Chondrocyte (in vitro differentiated cells): ENCODE measurements at regions not wholly inside any gene's neighbourhood (a gene's known extent, or its start where the extent isn't known, plus 50 kb on each side); places are given as distances from the start of the nearest gene placed in this dataset.

Experiments used
- DNase-seq: peaks from one replicate; pipeline ENCODE4 v3.0.0; 2021; ENCODE audit warnings: mixed read lengths, low spot score
- H3K27ac Mint-ChIP-seq: one replicate; pipeline ENCODE4 v1.8.0; 2021; ENCODE audit warnings: mild to moderate bottlenecking, moderate library complexity, mixed read lengths; ENCODE audit not compliant: unreplicated experiment
- H3K27me3 Mint-ChIP-seq: 2 replicates; pipeline ENCODE4 v1.8.0; 2021; ENCODE audit warnings: low read depth, mixed read lengths
- H3K36me3 Mint-ChIP-seq: 2 replicates; pipeline ENCODE4 v1.8.0; 2021; ENCODE audit warnings: low read depth, mixed read lengths
- H3K4me1 Mint-ChIP-seq: 2 replicates; pipeline ENCODE4 v1.8.0; 2021; ENCODE audit warnings: low read depth, mild to moderate bottlenecking, mixed read lengths
- H3K4me3 Mint-ChIP-seq: one replicate; pipeline ENCODE4 v1.8.0; 2021; ENCODE audit warnings: mild to moderate bottlenecking, moderate library complexity, mixed read lengths; ENCODE audit not compliant: unreplicated experiment
- H3K9me3 Mint-ChIP-seq: 2 replicates; pipeline ENCODE4 v1.8.0; 2021; ENCODE audit warnings: low read depth, mixed read lengths
- TF ChIP-seq, protein P1 (sequence below): fragments of 200-600 bp; sonication (generic); IDR thresholded peaks from 2 replicates; pipeline ENCODE4 v1.5.0; 2021; ENCODE audit warnings: antibody characterized with exemption, mild to moderate bottlenecking, moderate library complexity

DNA sequence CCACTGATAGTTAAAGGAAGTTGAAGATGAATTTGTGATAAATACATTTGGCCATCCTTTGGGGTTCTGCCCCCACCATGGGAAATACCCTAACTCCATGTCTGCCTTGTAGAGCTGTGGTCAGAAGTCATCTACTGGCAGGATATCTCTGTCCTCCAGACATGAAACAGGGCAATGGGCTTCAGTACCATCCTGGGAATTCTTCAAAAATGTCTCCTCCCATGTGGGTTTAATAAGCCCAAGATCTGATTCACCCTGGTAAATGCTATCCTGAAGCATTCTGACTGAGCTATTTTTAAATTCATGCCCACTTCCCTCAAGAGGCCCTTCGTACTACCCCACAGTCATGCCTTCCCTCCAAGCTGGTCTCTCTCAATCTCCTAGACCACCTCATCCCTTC, 113.7 kb upstream of the SLC25A36 start:
- peaks cover 1% of the 10 kb centered on the region for H3K36me3 Mint-ChIP-seq
- no peaks in the 10 kb centered on the region for H3K9me3 Mint-ChIP-seq
- TF ChIP-seq, protein P1, sequence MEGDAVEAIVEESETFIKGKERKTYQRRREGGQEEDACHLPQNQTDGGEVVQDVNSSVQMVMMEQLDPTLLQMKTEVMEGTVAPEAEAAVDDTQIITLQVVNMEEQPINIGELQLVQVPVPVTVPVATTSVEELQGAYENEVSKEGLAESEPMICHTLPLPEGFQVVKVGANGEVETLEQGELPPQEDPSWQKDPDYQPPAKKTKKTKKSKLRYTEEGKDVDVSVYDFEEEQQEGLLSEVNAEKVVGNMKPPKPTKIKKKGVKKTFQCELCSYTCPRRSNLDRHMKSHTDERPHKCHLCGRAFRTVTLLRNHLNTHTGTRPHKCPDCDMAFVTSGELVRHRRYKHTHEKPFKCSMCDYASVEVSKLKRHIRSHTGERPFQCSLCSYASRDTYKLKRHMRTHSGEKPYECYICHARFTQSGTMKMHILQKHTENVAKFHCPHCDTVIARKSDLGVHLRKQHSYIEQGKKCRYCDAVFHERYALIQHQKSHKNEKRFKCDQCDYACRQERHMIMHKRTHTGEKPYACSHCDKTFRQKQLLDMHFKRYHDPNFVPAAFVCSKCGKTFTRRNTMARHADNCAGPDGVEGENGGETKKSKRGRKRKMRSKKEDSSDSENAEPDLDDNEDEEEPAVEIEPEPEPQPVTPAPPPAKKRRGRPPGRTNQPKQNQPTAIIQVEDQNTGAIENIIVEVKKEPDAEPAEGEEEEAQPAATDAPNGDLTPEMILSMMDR = no peak
- no peak overlapping the region for H3K27ac Mint-ChIP-seq
- no peak for DNase-seq
- no peaks in the 10 kb centered on the region for H3K4me1 Mint-ChIP-seq
- no peak overlapping the region for H3K4me3 Mint-ChIP-seq
- H3K27me3 Mint-ChIP-seq = peaks cover 3% of the 10 kb centered on the region

DNA sequence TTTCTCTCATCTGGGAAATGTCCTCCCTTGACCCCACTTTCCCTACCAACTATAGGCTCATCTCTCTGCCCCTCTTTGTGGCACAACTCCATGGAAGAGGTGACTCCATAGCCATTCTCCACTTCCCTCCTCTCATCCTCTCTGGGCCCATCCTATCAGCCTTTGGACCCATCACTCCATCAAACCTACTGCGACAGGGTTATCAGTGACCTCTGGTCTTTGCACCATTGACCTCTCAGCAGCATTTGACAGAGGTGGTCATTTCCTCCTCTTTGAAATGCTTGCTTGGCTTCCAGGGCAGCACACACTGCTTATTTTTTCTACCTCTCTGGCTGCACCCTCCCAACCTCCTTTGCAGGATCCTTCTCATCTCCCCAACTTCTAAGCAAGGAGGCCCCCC, 113.1 kb upstream of the SLC25A36 start:
- peaks cover 1% of the 10 kb centered on the region for H3K36me3 Mint-ChIP-seq
- no peaks in the 10 kb centered on the region for H3K27me3 Mint-ChIP-seq
- H3K4me1 Mint-ChIP-seq = no peaks in the 10 kb centered on the region
- no peak overlapping the region for H3K27ac Mint-ChIP-seq
- TF ChIP-seq, protein P1 = no peak
- no peak overlapping the region for H3K4me3 Mint-ChIP-seq
- H3K9me3 Mint-ChIP-seq = no peaks in the 10 kb centered on the region
- no peak for DNase-seq

DNA sequence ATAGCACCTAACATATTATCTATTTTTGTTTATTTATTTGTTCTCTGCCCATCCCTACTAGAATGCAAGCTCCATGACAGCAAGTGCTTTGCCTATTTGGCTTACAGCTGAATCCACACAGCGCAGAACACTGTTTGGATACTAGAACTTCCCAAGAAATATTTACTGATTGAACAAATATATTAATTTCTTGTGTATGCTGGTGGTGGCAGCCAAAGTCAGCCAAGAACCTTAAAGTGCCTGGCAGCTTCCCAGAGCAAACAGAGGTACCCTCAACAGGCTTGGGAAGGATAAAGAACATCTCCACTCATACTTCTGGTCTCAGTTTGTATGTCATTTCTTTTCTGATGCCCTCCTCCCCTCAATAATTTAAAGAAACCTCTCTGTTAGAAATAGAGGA, 111.8 kb upstream of the SLC25A36 start:
- Mint-ChIP-seq H3K4me1 (no peaks in the 10 kb centered on the region), H3K27ac (no peak overlapping the region), H3K4me3 (no peak overlapping the region), H3K27me3 (no peaks in the 10 kb centered on the region), H3K9me3 (no peaks in the 10 kb centered on the region), H3K36me3 (no peaks in the 10 kb centered on the region)
- DNase-seq = no peak
- TF ChIP-seq, protein P1 = no peak

DNA sequence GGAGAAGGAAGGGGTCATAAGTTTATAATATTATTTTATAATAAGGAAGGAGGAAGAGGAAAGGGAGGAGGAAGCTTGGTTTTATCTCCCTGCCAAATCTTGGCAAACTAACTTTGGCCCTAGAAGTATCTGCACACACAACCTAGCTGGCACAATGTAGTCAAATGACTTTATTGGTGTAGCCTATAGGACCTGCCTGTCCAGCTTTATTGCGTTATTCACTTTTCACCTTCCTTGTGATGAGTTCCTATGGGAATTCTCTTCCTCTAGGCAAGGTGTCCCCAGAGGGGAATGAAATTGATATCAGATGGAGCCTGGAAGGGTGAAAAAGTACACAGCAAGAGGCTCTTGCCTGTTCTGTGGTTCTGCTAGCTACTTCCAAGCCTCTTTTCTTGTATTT, 111.2 kb upstream of the SLC25A36 start:
- H3K36me3 Mint-ChIP-seq = no peaks in the 10 kb centered on the region
- DNase-seq = no peak
- H3K9me3 Mint-ChIP-seq = no peaks in the 10 kb centered on the region
- H3K4me3 Mint-ChIP-seq = no peak overlapping the region
- H3K27ac Mint-ChIP-seq = no peak overlapping the region
- H3K27me3 Mint-ChIP-seq = peaks cover 4% of the 10 kb centered on the region
- TF ChIP-seq, protein P1 = no peak
- no peaks in the 10 kb centered on the region for H3K4me1 Mint-ChIP-seq

DNA sequence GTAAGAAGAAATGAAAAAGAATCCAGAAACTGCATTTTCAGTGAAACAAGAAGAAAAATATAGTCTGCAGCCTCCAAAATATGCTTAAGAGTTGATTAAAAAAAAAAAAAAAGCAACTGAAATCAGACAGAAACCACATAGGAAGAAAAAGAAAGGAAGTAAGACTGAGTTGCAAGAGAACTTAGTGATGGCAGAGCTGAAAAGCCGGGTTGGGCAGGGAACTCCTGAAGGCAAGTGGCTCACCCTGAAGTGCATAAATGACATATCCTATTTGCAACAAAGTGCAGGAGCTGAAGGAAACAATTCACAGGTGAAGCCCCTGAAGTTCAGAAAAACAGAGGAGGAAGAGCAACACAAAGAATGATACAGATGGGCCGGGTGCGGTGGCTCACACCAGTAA, 108.8 kb upstream of the SLC25A36 start:
- Mint-ChIP-seq H3K36me3 (no peaks in the 10 kb centered on the region), H3K27ac (no peak overlapping the region), H3K4me1 (no peaks in the 10 kb centered on the region), H3K27me3 (peaks cover 4% of the 10 kb centered on the region), H3K9me3 (no peaks in the 10 kb centered on the region), H3K4me3 (no peak overlapping the region)
- TF ChIP-seq, protein P1 = no peak
- DNase-seq = no peak
